NCI-H510A treated with DMSO at 0.1 percent for 48 hours (cell line): ENCODE measurements at regions not wholly inside any gene's neighbourhood (a gene's known extent, or its start where the extent isn't known, plus 50 kb on each side); places are given as distances from the start of the nearest gene placed in this dataset.
"Not testable (repeated sequence)": the region's sequence is repeated elsewhere in the genome, so short reads cannot be mapped to it uniquely, and the experiment has no call there.

Experiments
- DNase-seq: peaks from one replicate; lab custom pipeline; 2025; lab: John Stamatoyannopoulos, UW

DNA sequence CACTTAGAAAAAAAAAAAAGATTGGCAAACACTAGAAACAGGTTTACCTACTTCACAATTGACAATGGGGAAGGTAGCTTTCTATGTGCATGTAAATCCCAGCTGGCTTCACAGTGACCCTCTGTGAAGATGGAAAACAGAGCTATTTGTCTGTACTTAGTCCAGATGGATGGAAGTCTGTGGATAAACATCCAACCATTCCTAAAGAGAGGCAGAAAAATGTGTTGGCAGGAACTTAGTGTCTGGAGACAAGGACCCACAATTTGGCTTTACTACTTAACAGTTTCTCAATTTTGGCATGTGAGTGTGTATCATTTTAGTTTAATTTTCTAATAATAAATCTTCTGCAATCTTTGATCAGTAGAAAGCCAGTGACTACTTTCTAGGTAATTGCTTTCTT is 154.4 kb downstream of the RAD51AP2 start:
- no peak for DNase-seq

DNA sequence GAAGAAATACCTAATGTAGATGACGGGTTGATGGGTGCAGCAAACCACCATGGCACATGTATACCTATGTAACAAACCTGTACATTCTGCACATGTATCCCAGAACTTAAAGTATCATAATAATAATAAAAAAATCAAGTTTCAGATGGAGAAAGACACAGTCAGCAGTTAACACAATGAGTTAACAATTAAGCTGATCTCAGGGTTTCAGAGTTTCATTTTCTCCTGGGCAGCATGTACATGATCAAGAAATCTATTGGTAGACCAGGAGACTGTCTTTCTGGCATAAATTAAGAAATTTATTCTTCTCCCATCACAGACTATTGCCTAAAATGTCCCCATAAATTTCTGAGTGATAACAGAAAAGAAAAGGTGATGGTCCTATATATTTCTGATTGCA is 155.3 kb downstream of the RAD51AP2 start:
- no peak for DNase-seq

DNA sequence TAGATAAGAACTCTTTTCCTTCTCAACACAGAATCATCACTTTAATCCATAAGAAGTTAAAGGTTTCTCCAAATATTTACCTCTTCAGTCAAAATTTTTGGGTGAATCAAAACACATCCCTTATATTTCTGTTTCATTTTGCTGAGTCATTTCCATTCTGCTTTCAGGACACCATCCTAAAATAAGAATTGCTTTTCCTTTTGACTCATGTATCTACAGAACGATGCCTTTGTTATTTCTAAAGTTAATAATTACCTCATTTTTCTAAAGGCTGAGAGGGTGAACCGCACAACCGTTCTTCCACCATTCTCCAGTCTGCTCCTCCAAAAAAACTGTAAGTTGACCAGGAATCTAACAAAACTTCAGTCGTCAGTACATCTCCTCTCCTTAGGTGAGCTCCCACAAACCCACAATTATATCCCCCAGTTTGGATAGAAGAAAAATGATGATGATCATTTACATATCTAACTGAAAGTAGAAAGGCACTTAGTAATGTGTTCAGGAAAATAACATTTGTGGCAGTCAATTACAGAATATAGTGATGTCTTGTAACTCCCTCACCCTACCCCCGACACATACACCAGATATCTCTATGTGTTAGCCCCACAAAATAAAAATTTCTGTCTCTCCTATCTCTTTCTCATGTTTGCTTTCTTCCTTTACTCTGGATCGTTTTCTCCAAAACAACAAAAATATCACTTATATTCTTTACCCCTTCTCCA is 162.5 kb downstream of the RAD51AP2 start:
- no peak for DNase-seq

DNA sequence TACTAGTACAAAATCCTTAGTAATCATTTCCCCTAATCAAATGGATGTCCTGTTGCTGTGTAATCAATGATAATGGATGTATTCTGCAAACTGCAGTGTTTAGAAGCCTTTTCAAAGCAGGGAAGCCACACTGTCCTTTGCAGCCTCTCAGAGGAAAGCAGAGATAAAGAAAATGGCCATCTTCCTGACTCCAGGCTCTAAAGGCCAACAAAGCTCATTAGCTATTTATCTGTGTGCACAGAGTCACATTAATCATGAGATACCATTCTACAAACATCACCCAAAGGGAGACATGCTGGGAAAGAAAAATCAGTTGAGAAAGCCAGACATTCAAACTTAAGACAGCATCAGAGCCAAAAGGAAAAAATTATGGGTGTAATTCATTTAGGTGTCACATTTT is 165.0 kb downstream of the RAD51AP2 start:
- no peak for DNase-seq

DNA sequence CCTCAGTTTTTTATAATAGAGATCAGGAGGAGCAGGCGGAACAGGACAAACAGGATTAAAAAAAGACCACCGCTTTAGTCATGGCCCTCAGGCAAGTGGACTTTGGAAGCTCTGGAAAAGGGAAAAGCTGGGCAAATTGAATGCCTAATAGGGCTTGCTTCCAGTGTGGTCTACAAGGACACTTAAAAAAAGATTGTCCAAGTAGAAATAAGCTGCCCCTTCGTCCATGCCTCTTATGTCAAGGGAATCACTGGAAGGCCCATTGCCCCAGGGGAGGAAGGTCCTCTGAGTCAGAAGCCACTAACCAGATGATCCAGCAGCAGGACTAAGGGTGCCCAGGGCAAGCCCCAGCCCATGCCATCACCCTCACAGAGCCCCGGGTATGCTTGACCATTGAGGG is 175.5 kb downstream of the RAD51AP2 start:
- not testable (repeated sequence) for DNase-seq

DNA sequence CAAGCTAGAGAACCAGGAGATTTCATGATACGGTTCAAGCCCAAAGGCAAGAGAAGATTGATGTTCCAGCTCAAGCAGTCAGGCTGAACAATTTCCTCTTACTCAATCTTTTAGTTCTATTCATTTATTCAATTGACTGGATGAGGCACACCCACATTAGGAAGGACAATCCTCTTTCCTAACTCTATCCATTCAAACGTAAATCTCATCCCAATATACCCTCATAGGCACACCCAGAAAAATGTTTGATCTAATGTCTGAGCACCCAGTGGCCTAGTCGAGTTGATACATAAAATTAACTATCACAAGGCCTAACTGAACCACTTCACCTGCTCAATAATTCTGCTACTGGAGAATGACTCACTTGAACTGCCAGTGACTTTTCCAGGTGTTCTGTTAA is 180.7 kb downstream of the RAD51AP2 start:
- DNase-seq: no peak

DNA sequence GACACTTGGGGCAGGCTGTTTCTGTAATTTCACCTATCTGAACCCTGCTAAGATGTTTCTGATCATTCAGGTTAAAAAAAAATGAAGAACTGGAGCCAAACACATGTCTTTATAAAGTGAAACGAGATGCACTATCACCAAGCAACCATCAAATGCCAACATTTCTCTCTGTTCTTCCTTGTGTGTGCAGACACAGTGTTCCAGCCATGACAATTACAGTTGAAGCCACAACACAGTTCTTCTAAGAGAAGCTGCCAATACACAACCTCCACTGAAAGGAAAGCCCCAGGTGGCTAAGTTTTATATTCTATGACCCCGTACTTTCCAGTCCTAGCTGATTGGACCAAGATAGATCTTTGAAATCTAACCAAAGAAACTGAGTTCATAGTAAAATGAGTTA is 181.8 kb downstream of the RAD51AP2 start:
- no peak for DNase-seq

DNA sequence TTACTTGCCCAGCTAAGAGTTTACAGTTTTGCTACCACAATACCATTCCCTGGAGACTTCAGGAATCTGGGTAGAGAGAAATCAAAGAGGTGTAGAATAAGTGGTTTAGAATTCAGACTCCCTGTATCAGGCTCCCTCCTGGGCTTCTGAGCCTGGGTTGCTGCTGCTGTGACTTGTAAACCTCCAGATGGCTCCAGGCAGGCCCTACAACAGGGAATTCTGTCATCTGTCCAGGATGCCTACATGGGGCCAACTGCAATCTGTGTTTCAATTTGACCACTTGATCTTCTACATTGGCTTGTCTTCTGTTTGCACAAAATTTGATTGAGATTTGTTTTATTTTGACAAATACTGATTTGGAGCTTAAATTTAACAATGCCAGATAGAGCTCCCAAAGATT is 183.9 kb downstream of the RAD51AP2 start:
- DNase-seq: no peak

DNA sequence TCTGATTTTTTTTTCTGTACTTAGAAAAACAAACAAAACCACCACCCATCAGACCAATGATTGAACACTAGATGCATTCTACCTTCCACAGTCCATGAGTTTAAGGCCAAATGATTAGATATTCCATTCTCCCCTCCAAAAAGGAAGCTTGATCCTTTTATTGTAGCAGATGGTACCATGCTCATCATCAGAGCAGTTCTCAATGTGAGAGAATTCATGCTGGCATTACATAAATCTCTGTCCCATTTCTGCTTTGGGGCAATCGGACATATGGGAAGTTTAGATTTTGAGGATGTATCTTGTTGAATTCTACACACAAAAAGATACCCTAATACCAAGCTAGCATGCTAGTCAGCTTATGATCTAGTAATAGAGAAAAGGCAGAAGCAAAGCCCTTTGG is 186.6 kb downstream of the RAD51AP2 start:
- DNase-seq: no peak

DNA sequence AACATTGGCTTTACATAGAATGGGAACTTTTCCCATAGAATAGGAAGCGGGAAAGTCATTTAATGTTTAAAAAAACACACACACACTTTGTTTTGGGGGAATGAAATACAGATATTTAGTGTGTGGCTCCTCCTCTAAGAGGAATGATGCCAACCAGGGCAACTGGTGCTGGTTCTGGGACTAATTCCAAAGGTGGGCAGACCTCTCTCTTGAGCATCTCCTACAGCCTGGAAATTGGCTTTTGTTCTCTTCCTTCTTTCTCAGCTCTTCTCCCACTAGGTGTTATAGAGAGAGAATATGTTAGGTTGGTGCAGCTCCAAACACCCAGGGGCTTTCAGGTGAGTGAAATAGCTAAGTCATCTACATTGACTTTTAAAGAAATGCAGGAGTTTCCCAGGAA is 190.1 kb downstream of the RAD51AP2 start:
- no peak for DNase-seq

DNA sequence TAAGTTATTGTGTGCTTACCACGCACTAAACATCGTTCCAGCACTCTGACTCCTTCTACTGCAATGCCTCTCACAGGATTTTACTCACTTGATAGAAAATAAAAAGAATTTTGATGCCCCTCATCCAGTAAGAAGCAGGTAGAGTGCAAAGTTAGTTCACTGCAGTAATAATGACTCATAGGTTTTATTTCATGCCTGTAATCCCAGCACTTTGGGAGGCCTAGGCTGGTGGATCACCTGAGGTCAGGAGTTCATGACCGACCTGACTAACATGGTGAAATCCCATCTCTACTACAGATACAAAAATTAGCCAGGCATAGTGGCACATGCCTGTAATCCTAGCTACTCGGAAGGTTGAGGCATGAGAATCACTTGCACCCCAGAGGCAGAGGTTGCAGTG is 190.6 kb downstream of the RAD51AP2 start:
- no peak for DNase-seq

DNA sequence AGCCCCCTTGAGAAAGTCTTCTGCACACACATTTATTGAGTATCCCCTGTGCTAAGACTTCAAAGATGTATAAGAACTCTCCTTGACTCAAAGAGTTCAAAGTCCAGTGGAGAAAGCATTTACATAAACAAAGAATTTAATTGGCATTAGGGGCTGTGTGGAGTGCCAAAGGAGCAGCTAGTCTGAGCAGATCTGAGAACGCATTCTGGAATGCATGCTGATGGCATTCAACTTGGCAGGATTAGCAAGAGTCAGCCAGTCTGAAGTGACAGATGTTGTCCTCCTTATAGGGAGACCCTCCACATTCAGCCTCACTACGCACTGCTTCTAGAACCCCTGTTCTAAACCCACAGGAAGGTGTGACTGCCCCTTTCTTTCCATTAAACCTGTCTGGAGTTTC is 191.5 kb downstream of the RAD51AP2 start:
- no peak for DNase-seq

DNA sequence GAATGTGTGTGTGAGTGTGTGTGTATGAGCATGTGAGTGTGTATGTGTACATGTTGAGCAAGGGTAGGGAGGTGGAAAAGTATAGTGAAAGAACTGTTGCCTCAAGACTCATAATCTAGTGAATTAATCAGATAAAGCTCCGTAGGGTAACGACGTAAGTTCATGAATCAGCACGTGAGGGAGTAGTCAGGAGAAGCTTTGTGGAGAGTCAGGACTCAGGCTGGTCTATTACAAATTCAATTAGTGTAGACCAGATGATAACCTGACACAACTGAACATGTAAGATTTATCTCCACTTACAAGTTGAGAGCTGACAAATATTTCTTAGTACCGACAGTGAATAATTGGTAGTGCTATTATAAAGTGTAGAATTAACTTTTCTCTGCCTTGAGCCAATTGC is 194.5 kb downstream of the RAD51AP2 start:
- DNase-seq: no peak

DNA sequence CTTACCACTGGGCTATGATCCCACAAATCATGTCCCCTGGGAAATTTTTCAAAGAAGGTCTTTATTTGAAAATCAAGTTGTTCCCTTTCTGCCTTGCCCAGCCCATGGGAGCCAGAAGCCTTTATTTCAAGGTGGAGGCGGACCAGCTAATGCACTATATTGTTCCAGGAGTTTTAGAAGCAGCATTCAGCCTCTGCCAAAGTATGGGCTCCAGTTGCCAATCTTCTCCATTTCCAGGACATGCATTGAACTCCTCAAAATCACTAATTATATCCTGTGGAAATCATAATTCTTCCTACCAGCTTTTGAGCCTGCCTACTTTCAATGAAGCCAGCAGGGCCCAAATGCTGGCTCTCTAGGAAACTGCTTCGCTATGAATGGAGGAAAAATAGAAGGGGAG is 195.8 kb downstream of the RAD51AP2 start:
- DNase-seq: no peak

DNA sequence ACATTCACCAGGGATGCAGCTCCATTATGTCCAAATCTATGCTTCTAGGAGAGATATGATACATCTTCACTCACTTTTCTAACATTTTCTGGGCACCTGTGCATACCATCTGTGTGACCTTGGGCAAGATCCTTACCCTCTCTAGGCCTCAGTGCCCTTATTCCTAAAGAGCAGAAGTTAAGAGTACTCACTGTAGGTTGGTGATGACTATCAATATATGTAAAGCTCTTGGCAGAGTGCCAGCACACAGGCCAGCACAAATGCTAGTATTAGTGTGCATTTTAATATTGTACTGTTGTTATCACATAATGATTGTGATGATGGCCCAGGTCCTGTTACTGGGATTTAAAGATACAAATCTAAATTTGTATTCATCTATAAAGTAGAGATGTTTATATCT is 199.2 kb downstream of the RAD51AP2 start:
- peak; percentile 27 for DNase-seq

DNA sequence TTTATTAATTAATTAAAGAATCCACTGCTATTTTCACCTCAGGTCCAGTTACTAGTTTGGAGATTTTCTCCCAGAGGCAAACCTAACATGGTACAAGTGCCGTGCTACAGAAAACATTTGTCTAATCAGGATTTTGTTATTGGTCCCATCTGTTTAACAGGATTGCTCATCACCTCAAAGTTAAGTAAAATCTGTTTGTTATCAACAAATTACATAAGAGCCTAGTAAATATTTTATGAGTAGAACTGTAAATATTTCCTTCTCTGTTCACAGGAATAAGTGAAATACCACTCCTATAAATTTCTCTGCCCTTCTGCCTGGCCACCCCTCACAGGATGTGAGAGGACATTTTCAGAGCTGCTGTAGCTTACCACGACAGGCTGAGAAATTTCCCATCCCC is 200.2 kb downstream of the RAD51AP2 start:
- no peak for DNase-seq

DNA sequence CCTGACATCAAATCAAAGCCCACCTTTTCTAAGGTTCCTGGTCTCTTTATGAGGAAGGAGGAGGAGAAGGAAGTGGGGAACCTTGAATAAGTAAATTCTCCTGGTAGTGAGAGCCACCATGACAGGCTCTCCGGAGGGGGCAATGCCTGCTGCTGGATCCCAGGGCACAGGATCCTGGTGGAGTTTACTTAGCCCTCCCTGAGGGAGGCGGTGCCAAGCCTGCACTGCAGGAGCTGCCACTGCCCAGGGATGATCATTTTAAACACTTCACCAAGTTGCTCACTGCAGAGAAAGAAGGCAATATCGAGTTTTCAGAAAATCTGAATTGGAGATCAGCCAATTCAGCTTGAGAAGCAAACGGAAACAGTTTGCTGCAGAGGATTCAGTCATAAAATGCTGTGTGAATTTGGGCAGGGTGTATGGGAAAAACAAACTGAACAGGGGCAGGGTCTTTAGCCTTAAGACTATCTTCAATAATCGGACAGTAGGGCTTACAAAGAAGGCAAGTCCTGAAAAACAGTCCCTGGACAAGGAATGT is 200.7 kb downstream of the RAD51AP2 start:
- no peak for DNase-seq

DNA sequence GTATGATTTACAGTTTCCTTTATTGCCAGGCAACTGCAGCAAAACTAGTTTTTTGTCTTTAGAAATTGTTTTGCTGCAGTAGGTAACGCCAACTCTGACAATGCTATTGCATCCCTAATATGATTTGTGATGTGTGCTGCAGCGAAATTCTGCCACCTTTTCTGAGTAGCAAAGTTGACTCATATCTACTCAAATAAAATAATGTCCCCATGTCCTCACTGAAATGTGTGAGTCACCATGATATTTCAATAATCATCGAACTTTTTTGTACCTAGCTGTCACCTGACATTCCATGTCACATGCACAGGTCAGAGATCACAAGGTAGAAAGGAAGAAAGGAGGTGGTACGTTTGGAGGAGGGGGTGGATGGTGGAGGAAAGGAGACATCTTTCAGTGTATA is 205.0 kb downstream of the RAD51AP2 start:
- no peak for DNase-seq

DNA sequence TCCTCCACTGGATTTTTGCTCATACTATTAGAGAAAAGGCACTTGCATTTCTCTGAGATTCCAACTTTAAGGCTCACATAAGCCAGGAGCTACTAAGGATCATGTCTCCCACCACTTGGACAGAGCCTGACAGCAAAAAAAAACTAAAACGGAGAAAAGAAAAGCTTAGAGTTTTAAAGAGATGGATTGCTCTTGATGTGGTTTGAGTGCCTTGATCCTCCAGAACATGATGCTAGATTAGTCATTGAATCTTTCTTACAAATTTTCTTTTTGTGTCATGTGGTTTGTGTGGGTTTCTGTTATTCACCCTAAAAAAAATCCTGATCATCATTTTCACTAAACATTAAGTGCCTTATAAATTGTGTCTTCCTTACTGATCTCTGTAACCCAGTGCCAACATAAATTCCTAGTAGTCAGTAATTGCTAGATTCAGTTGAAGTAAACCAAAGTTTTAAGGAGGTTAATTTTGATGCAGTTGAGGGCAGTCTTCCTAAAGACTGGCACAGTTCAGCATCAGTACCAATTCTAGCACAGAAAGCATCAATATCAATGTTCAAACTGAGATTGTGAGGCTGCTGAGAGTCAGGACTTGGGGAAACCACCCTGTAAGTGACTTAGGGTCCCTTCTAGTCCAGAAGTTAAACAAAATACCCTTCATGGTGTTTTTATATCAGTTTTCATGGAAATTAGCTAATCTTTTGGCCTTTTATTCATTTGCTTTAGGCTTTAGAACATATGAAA is 206.3 kb downstream of the RAD51AP2 start:
- no peak for DNase-seq

DNA sequence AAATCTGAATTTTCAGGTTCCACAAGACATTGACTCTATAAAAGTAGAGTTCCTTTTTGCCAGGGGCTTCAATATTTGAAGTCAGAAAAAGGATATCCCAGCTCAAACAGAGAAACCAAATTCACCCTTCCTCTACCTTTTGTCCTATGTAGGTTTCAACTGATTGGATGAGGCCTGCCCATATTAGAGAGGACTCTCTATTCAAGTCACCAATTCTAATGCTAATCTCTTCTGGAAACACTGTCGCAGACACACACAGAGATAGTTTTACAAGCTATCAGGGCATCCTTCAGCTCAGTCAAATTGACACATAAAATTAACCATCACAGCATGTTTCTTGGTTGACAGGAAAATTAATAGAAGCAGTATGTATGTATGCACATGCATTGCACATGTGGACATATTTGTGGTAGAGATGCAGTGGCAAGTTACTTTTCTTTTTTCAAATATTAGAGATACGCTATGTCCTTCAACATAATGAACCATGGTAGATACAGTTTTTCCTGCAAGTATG is 207.1 kb downstream of the RAD51AP2 start:
- DNase-seq: no peak

DNA sequence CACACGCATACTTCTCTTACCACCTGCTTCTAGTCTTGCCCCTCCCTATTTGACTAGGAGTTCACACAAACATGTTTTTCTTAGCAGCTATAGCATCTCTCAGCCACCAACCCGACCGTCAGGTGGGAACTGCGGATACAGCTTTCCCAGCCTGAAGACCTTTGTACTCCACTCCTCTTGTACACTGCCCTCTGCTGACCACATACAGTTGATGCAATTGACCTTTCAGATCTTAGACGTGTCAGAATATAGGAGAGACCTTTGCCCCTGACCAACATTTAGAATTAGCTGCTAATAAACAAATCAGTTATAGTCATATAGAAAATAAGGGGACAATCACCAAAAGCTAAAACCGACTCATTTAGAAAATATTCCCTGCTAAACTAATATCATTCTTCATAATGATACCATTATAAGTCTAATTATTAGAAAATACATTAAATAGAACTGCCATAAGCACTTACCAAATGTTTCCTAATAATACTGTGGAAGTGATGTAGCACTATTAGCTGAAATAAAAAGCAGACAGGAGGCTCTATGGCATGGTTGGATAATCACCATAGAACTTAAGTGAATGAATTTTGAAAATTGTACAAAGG is 208.4 kb downstream of the RAD51AP2 start:
- DNase-seq: peak; percentile 71

DNA sequence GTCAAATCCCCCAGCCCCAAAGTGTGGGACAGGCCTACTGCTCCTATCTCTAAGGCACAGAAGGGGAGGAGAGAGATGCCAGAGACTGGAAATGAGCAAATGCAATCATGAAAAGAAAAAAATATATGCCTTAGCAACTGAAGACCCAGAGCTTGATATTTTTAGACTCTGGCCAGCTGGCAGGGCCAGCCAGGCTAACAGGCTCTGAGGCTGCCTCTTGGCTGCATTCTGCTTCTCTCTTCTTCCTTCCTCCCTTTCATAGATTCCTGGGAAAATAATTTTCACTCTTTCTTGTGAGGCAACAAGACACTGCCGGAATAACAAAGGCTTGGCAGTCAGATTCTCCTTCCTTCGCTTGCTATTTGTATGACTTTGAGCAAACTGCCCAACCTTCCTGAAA is 209.1 kb downstream of the RAD51AP2 start:
- DNase-seq: peak; percentile 1

DNA sequence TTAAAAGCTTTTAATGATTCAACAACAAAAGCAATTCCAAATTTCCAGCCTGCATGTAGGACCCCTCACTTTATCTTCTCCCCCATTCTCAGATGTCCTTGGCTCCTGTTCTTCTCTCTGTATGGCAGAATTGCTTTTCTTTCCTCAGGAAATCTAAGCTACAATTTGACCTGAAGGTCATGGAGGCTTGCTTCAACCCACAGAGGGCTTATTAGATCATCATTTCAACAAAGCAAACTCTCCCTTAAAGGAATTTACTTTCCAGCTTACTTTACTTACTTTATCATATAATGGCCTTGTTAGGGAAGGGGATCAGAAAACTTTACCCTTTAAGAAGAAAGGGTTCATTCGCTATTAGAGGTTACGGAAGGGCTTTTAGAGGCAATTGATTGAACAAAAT is 211.5 kb downstream of the RAD51AP2 start:
- DNase-seq: no peak
